Smooth muscle cell (in vitro differentiated cells): ENCODE measurements at regions not wholly inside any gene's neighbourhood (a gene's known extent, or its start where the extent isn't known, plus 50 kb on each side); places are given as distances from the start of the nearest gene placed in this dataset.

ENCODE experiments used
- DNase-seq: peaks from one replicate; lab custom pipeline; 2025; ENCODE audit not compliant: unreplicated experiment; lab: John Stamatoyannopoulos, UW
- H2AFZ ChIP-seq: fragments of 200-600 bp; sonication (generic); 2 replicates; pipeline ENCODE4 v1.6.0; 2016; ENCODE audit warnings: antibody characterized with exemption, low read depth, mild to moderate bottlenecking
- H3F3A ChIP-seq: fragments of 200-600 bp; sonication (generic); 2 replicates; pipeline ENCODE4 v1.6.0; 2017; ENCODE audit warnings: antibody characterized with exemption, low read depth
- H3K27ac ChIP-seq: fragments of 200-600 bp; sonication (generic); 2 replicates; pipeline ENCODE4 v1.5.1; 2016; ENCODE audit warnings: low read depth, mild to moderate bottlenecking
- H3K27me3 ChIP-seq: fragments of 200-600 bp; sonication (generic); 2 replicates; pipeline ENCODE4 v1.6.1; 2016; ENCODE audit warnings: low read depth, mild to moderate bottlenecking
- H3K36me3 ChIP-seq: fragments of 200-600 bp; sonication (generic); 2 replicates; pipeline ENCODE4 v1.5.1; 2016; ENCODE audit warnings: low read depth
- H3K4me1 ChIP-seq: fragments of 200-600 bp; sonication (generic); 2 replicates; pipeline ENCODE4 v1.5.1; 2016; ENCODE audit warnings: low read depth
- H3K4me2 ChIP-seq: fragments of 200-600 bp; sonication (generic); 2 replicates; pipeline ENCODE4 v1.6.0; 2016; ENCODE audit warnings: mild to moderate bottlenecking
- H3K4me3 ChIP-seq: fragments of 200-600 bp; sonication (generic); 2 replicates; pipeline ENCODE4 v1.5.1; 2016; ENCODE audit warnings: mild to moderate bottlenecking
- H3K79me2 ChIP-seq: fragments of 200-600 bp; sonication (generic); 2 replicates; pipeline ENCODE4 v1.6.0; 2016; ENCODE audit warnings: low read depth, mild to moderate bottlenecking
- H3K9ac ChIP-seq: fragments of 200-600 bp; sonication (generic); 2 replicates; pipeline ENCODE4 v1.6.0; 2016; ENCODE audit warnings: low read depth
- H3K9me3 ChIP-seq: fragments of 200-600 bp; sonication (generic); replicated peaks from 2 replicates; pipeline ENCODE4 v1.5.1; 2016; ENCODE audit warnings: low read depth
- H4K20me1 ChIP-seq: fragments of 200-600 bp; sonication (generic); 2 replicates; pipeline ENCODE4 v1.6.0; 2016; ENCODE audit warnings: low read depth
- CTCF ChIP-seq: fragments of 200-600 bp; sonication (generic); IDR thresholded peaks from 2 replicates; pipeline ENCODE4 v1.5.1; 2017; ENCODE audit warnings: borderline replicate concordance, mild to moderate bottlenecking, antibody characterized with exemption; ENCODE audit not compliant: insufficient read depth, poor library complexity, severe bottlenecking
- WGBS: methylation state at CpG from one replicate; pipeline ENCODE4 v1.1.7; 2016; ENCODE audit warnings: low lambda C conversion rate; 5-methylcytosine and 5-hydroxymethylcytosine counted together

DNA sequence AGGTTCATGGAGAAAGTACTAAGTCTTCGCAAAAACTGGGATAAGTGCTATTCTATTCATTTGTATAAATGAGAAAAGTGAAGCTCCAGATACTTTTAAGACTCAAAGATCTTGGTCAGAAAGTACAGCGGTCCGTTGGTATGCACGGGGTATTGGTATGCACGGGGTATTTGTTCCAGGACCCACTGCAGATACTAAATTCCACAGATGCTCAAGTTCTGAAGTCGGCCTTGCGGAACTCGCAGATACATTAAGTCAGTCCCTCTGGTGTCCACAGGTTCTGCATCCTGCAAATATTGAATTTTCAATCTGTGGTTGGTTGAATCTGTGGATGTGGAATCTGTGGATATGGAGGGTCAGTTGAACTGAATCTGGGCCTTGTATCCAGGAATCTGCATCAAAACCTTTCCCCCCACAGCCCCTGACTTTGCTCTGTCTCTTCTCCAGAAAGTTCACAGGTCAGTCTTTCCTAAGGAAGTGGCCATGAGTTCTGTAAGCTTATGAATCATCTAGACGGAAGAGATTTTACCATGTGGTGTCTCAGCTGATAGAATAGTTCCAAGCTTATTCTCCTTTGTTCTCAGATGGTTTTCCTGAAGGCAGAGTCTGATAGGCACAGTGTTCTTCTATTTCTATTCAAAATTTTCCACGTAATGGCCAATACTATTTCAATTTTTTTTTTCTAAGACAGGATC is 274.7 kb downstream of the NEDD1 start:
- no peak overlapping the region for H3K27ac ChIP-seq
- H3F3A ChIP-seq = no peaks in the 10 kb centered on the region
- no peaks in the 10 kb centered on the region for H3K27me3 ChIP-seq
- H3K36me3 ChIP-seq = no peaks in the 10 kb centered on the region
- no peaks in the 10 kb centered on the region for H4K20me1 ChIP-seq
- H3K4me1 ChIP-seq = no peaks in the 10 kb centered on the region
- H3K4me3 ChIP-seq = no peak overlapping the region
- no peak for TF ChIP-seq CTCF
- no peaks in the 10 kb centered on the region for H3K79me2 ChIP-seq
- 69% methylated on average over 10 of the region's 10 CpGs for WGBS
- H3K9ac ChIP-seq = no peak overlapping the region
- no peaks in the 10 kb centered on the region for H3K9me3 ChIP-seq
- no peak for DNase-seq
- H2AFZ ChIP-seq = no peak overlapping the region
- no peak overlapping the region for H3K4me2 ChIP-seq

DNA sequence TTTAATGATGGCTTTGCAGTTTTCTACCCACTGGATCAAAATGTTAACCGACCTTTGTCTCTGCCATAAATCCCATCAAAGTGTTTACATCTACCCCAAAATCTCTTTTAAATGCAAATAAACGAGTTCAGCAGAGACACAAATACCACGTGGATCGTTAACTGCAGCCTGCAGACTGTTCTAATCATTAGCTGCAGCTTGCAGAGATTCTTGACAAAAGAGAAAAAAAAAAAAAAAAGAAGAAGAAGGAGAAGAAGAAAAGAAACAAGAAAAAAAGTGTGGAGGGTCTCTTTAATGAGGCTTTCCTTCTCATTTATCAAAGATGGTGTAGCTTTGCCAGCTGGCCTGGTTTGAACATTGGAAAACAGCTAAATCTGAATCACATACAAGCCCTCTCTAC is 275.7 kb downstream of the NEDD1 start:
- WGBS = 33% methylated on average over 4 of the region's 4 CpGs
- no peaks in the 10 kb centered on the region for H3F3A ChIP-seq

GRCh38 chr12:97184127-97184773 is 277.2 kb downstream of the NEDD1 start:
- no peaks in the 10 kb centered on the region for H3F3A ChIP-seq
- 98% methylated on average over 3 of the region's 3 CpGs for WGBS
- H3K27me3 ChIP-seq = no peaks in the 10 kb centered on the region
- no peaks in the 10 kb centered on the region for H3K79me2 ChIP-seq
- no peak overlapping the region for H3K9ac ChIP-seq
- TF ChIP-seq CTCF = no peak
- H3K9me3 ChIP-seq = peaks cover 7% of the 10 kb centered on the region
- DNase-seq = no peak
- H4K20me1 ChIP-seq = no peaks in the 10 kb centered on the region
- no peak overlapping the region for H3K27ac ChIP-seq
- no peaks in the 10 kb centered on the region for H3K36me3 ChIP-seq
- no peak overlapping the region for H3K4me3 ChIP-seq
- H3K4me1 ChIP-seq = no peaks in the 10 kb centered on the region
- no peak overlapping the region for H2AFZ ChIP-seq
- H3K4me2 ChIP-seq = no peak overlapping the region

More for the DNA sequence above, 275.7 kb downstream of the NEDD1 start:
- no peak overlapping the region for H3K4me2 ChIP-seq
- H3K27ac ChIP-seq = no peak overlapping the region
- no peak overlapping the region for H3K9ac ChIP-seq
- no peaks in the 10 kb centered on the region for H4K20me1 ChIP-seq
- DNase-seq = no peak
- no peaks in the 10 kb centered on the region for H3K4me1 ChIP-seq
- no peaks in the 10 kb centered on the region for H3K36me3 ChIP-seq
- no peak for TF ChIP-seq CTCF
- H3K9me3 ChIP-seq = peaks cover 6% of the 10 kb centered on the region
- no peaks in the 10 kb centered on the region for H3K27me3 ChIP-seq
- no peaks in the 10 kb centered on the region for H3K79me2 ChIP-seq
- H3K4me3 ChIP-seq = no peak overlapping the region
- no peak overlapping the region for H2AFZ ChIP-seq
